Tibial nerve (tissue), 3 donors: ENCODE measurements at regions not wholly inside any gene's neighbourhood (a gene's known extent, or its start where the extent isn't known, plus 50 kb on each side); places are given as distances from the start of the nearest gene placed in this dataset.
"Not testable (repeated sequence)": the region's sequence is repeated elsewhere in the genome, so short reads cannot be mapped to it uniquely, and the experiment has no call there.

ENCODE experiments used
- POLR2A ChIP-seq, 2 donors: fragments of 450-650 bp; IDR thresholded peaks; one replicate each; pipeline ENCODE4 v1.6.1; 2017; ENCODE audit warnings: antibody characterized with exemption in 2 of 2, mild to moderate bottlenecking in 2 of 2, moderate library complexity in 2 of 2
- TF ChIP-seq, protein P1 (sequence below), 5 experiments: fragments of 200-600 bp in 3 of 5; fragments of 450-650 bp in 2 of 5; sonication (generic) in 3 of 5; IDR thresholded peaks; one replicate each; pipeline ENCODE4 v1.5.1; 2016 to 2019; ENCODE audit warnings: antibody characterized with exemption in 5 of 5, mild to moderate bottlenecking in 3 of 5, moderate library complexity in 2 of 5

DNA sequence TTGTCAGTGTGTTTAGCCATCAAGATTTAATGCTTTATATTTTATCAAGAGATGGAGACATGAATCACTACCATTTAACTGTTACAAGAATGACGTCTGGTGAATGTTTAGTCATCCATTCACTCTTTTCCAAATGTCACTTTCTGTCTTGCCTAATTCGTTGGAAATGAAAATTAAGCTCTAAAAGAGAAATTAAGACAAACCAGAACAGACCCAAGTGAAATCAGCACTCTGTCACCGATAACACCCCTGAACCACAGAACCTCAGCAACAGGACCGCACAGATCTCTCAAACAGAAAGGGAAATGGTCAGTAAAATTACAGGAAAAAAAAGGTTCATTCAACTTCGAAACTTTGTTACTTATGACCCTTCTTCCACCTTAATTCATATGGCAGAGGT is 320.9 kb downstream of the BCL2L11 start:
- TF ChIP-seq, protein P1, sequence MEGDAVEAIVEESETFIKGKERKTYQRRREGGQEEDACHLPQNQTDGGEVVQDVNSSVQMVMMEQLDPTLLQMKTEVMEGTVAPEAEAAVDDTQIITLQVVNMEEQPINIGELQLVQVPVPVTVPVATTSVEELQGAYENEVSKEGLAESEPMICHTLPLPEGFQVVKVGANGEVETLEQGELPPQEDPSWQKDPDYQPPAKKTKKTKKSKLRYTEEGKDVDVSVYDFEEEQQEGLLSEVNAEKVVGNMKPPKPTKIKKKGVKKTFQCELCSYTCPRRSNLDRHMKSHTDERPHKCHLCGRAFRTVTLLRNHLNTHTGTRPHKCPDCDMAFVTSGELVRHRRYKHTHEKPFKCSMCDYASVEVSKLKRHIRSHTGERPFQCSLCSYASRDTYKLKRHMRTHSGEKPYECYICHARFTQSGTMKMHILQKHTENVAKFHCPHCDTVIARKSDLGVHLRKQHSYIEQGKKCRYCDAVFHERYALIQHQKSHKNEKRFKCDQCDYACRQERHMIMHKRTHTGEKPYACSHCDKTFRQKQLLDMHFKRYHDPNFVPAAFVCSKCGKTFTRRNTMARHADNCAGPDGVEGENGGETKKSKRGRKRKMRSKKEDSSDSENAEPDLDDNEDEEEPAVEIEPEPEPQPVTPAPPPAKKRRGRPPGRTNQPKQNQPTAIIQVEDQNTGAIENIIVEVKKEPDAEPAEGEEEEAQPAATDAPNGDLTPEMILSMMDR (IDR thresholded peaks at IDR 0.05): not testable (repeated sequence)
- not testable (repeated sequence) for TF ChIP-seq POLR2A (IDR thresholded peaks at IDR 0.05)
